ENCODE measurements at regions not wholly inside any gene's neighbourhood (a gene's known extent, or its start where the extent isn't known, plus 50 kb on each side); places are given as distances from the start of the nearest gene placed in this dataset.

DNA sequence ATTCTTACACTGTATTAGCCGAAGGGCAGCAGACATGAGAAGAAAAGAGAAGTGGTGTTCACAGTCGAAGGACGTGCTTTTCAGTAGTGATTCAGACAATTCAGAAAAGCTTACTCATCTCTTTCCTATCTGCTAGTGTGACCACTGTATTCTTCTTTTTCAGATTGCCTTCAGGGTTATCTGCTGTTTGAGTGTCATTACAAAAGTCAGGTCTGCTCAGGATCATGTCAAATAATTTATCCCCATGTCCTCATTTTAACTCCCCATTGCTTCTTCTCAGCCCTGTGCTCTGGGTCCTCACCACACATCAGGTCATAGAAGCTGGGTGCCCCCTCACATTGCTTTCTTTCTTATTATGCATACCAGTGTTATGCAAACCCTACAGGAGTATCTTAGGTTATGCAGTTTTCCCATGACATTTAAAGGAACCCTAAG is 394.0 kb downstream of the CETN3 start:
- peaks cover 3% of the 10 kb centered on the region for H3K4me1 ChIP-seq (ENCODE audit: control insufficient read depth, insufficient read depth, low read length)
- TF ChIP-seq POLR2AphosphoS5 (IDR thresholded peaks at IDR 0.05; ENCODE audit: low read depth, low read length) (no peak), CTCF (IDR thresholded peaks at IDR 0.05) (no peak), SIN3A (IDR thresholded peaks at IDR 0.05; ENCODE audit: borderline replicate concordance, insufficient read depth, low read depth, low read length) (no peak), TCF7L2 (IDR thresholded peaks at IDR 0.05; ENCODE audit: low read depth, low read length) (no peak)
- TF ChIP-seq, protein P1, sequence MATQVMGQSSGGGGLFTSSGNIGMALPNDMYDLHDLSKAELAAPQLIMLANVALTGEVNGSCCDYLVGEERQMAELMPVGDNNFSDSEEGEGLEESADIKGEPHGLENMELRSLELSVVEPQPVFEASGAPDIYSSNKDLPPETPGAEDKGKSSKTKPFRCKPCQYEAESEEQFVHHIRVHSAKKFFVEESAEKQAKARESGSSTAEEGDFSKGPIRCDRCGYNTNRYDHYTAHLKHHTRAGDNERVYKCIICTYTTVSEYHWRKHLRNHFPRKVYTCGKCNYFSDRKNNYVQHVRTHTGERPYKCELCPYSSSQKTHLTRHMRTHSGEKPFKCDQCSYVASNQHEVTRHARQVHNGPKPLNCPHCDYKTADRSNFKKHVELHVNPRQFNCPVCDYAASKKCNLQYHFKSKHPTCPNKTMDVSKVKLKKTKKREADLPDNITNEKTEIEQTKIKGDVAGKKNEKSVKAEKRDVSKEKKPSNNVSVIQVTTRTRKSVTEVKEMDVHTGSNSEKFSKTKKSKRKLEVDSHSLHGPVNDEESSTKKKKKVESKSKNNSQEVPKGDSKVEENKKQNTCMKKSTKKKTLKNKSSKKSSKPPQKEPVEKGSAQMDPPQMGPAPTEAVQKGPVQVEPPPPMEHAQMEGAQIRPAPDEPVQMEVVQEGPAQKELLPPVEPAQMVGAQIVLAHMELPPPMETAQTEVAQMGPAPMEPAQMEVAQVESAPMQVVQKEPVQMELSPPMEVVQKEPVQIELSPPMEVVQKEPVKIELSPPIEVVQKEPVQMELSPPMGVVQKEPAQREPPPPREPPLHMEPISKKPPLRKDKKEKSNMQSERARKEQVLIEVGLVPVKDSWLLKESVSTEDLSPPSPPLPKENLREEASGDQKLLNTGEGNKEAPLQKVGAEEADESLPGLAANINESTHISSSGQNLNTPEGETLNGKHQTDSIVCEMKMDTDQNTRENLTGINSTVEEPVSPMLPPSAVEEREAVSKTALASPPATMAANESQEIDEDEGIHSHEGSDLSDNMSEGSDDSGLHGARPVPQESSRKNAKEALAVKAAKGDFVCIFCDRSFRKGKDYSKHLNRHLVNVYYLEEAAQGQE (IDR thresholded peaks at IDR 0.05; ENCODE audit: insufficient read depth in 1 of 2, low read depth in 2 of 2, low read length in 1 of 2): no peak
- H3K9me3 ChIP-seq (ENCODE audit: control insufficient read depth, insufficient read depth, low read depth, low read length): no peaks in the 10 kb centered on the region
- no peaks in the 10 kb centered on the region for H3K27me3 ChIP-seq (ENCODE audit: control insufficient read depth, insufficient read depth, low read length)
- H3K27ac ChIP-seq (ENCODE audit: low read length): no peak overlapping the region
- CTCF ChIA-PET: no interaction called here
- POLR2A ChIA-PET: no interaction called here
- intact Hi-C loops (cut with micrococcal nuclease; ENCODE audit: unreplicated experiment): loop anchor here (5.0 kb wide), 1 partner anchor 278 kb away; no protein-coding TSS in a partner anchor
- H3K4me3 ChIP-seq (ENCODE audit: low read depth in 2 of 2, low read length in 2 of 2): no peak overlapping the region
- in situ Hi-C loops (cut with HindIII; ENCODE audit: low pct_unique_long_range_greater_than_20kb, low sequenced_read_pairs): no loop called here
- ATAC-seq (no peak), DNase-seq (ENCODE audit: low read depth, low spot score) (no peak)
- BruUV-seq (replicated peaks): no TSS peak
- H3K36me3 ChIP-seq (ENCODE audit: control insufficient read depth, insufficient read depth, low read length): no peaks in the 10 kb centered on the region

DNA sequence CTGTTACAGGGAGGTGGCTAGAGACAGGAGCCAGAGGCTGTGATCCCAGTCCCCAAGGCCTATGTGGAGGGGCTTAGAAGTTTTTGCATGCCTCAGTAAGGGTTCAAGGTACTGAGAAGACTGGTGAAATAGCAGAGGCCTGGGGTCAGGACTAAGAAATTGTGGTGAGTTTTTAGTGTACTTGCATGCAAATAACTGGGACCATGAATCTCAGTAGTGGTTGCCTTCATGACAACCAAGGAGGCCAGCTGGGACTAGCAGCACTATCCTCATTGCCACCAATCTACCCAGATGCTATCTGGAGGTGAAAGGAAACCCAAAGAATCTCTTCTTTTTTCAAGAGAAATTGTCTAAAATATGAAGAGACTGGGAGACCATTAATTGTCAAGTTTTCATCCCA is 395.1 kb downstream of the CETN3 start:
- BruUV-seq (replicated peaks): no TSS peak
- ATAC-seq: no peak
- in situ Hi-C loops (cut with HindIII; ENCODE audit: low pct_unique_long_range_greater_than_20kb, low sequenced_read_pairs) (no loop called here), intact Hi-C loops (cut with micrococcal nuclease; ENCODE audit: unreplicated experiment) (no loop called here)
- no peaks in the 10 kb centered on the region for H3K27me3 ChIP-seq (ENCODE audit: control insufficient read depth, insufficient read depth, low read length)
- POLR2A ChIA-PET: no interaction called here
- no peaks in the 10 kb centered on the region for H3K4me1 ChIP-seq (ENCODE audit: control insufficient read depth, insufficient read depth, low read length)
- H3K4me3 ChIP-seq (ENCODE audit: low read depth in 2 of 2, low read length in 2 of 2): no peak overlapping the region
- TF ChIP-seq TCF7L2 (IDR thresholded peaks at IDR 0.05; ENCODE audit: low read depth, low read length) (no peak), SIN3A (IDR thresholded peaks at IDR 0.05; ENCODE audit: borderline replicate concordance, insufficient read depth, low read depth, low read length) (no peak), POLR2AphosphoS5 (IDR thresholded peaks at IDR 0.05; ENCODE audit: low read depth, low read length) (no peak), CTCF (IDR thresholded peaks at IDR 0.05) (no peak)
- TF ChIP-seq, protein P1 (IDR thresholded peaks at IDR 0.05; ENCODE audit: insufficient read depth in 1 of 2, low read depth in 2 of 2, low read length in 1 of 2): no peak
- CTCF ChIA-PET: no interaction called here
- H3K9me3 ChIP-seq (ENCODE audit: control insufficient read depth, insufficient read depth, low read depth, low read length): no peaks in the 10 kb centered on the region
- no peak for DNase-seq (ENCODE audit: low read depth, low spot score)
- no peak overlapping the region for H3K27ac ChIP-seq (ENCODE audit: low read length)
- no peaks in the 10 kb centered on the region for H3K36me3 ChIP-seq (ENCODE audit: control insufficient read depth, insufficient read depth, low read length)
